ENCODE measurements at regions not wholly inside any gene's neighbourhood (a gene's known extent, or its start where the extent isn't known, plus 50 kb on each side); places are given as distances from the start of the nearest gene placed in this dataset.

DNA sequence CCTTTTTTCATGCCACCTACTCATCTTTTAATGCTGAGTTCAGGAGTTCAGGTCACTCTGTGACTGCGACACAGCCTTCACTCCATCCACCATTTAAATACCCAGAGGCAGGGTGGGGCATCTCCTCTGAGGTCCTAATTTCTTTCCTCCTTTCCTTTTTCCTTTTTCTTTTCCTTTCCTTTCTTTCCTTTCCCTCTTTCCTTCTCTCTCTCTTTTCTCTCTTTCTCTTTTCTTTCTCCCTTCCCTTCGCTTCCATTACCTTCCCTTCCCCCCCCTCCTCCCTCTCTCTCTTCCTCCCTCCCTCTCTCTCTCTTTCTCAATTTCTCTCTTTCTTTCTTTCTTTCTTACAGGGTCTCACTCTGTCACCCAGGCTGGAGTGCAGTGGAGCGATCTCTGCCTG lies 145.9 kb upstream of the SVIL start:
- TF ChIP-seq POLR2A (IDR thresholded peaks at IDR 0.05), result no peak
- TF ChIP-seq EP300 (IDR thresholded peaks at IDR 0.05), result no peak
- TF ChIP-seq, protein P1, sequence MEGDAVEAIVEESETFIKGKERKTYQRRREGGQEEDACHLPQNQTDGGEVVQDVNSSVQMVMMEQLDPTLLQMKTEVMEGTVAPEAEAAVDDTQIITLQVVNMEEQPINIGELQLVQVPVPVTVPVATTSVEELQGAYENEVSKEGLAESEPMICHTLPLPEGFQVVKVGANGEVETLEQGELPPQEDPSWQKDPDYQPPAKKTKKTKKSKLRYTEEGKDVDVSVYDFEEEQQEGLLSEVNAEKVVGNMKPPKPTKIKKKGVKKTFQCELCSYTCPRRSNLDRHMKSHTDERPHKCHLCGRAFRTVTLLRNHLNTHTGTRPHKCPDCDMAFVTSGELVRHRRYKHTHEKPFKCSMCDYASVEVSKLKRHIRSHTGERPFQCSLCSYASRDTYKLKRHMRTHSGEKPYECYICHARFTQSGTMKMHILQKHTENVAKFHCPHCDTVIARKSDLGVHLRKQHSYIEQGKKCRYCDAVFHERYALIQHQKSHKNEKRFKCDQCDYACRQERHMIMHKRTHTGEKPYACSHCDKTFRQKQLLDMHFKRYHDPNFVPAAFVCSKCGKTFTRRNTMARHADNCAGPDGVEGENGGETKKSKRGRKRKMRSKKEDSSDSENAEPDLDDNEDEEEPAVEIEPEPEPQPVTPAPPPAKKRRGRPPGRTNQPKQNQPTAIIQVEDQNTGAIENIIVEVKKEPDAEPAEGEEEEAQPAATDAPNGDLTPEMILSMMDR (IDR thresholded peaks at IDR 0.05), result no peak
- TF ChIP-seq POLR2AphosphoS5 (IDR thresholded peaks at IDR 0.05), result no peak
- no peaks in the 10 kb centered on the region for H3K36me3 ChIP-seq
- no peaks in the 10 kb centered on the region for H3K27me3 ChIP-seq
- H3K9me3 ChIP-seq, result no peaks in the 10 kb centered on the region
- DNase-seq (no peak), ATAC-seq (ENCODE audit: low FRiP score in 2 of 2) (no peak)
- no peak overlapping the region for H3K27ac ChIP-seq
- peaks cover 11 to 28% (median 16%) of the 10 kb centered on the region in 4 donors for H3K4me1 ChIP-seq
- H3K4me3 ChIP-seq, result no peak overlapping the region
- 76 to 92% methylated on average over 3 of the region's 3 CpGs for WGBS, 2 donors

DNA sequence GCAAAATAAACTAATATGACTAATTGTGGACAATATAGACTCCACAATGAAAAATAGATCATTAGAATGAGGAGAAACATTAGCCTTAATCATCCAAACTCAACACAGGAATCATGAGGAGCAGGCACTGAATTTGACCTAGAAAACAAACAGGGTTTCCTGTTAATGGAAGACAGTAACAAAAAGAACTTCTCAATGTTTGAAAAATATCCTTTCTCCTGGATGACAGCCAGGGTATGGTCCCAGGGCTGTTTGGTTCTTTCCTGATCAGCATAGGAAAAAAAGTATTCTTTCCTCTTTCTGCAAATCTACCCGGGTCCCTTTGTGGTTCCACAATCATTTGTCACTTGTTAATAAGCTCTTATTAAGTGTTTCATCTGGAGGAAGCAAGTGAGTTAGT lies 145.3 kb upstream of the SVIL start:
- peaks cover 11 to 25% (median 16%) of the 10 kb centered on the region in 4 donors for H3K4me1 ChIP-seq
- no peak overlapping the region for H3K27ac ChIP-seq
- no peaks in the 10 kb centered on the region for H3K27me3 ChIP-seq
- H3K36me3 ChIP-seq, result no peaks in the 10 kb centered on the region
- TF ChIP-seq POLR2A (IDR thresholded peaks at IDR 0.05) (no peak), POLR2AphosphoS5 (IDR thresholded peaks at IDR 0.05) (no peak)
- TF ChIP-seq, protein P1 (IDR thresholded peaks at IDR 0.05), result no peak
- H3K4me3 ChIP-seq, result no peak overlapping the region
- H3K9me3 ChIP-seq, result no peaks in the 10 kb centered on the region
- ATAC-seq (ENCODE audit: low FRiP score in 2 of 2) (no peak), DNase-seq (no peak)
- 13 to 25% methylated on average over 1 of the region's 1 CpG for WGBS, 2 donors

DNA sequence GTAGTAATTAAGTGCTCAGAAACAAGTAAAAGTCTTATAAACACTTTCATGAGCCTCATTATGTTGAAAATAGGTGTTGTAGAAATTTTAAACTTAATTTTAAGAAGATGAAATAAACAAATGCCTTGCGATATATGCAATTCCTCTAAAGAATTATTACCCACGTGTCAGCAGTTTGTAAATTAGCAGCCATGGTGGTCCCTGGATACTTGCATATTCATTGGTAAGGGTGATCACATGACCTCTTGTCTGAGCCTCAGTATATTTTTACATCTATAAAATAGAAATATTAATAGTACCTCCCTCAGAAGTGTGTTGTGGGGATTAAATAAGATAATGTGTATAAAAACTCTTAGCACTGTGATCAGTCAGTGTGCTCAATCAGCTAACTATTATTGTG lies 141.5 kb upstream of the SVIL start:
- no peak overlapping the region for H3K4me3 ChIP-seq
- no peak overlapping the region for H3K27ac ChIP-seq
- WGBS, 2 donors, result 83 to 88% methylated on average over 2 of the region's 2 CpGs
- no peaks in the 10 kb centered on the region for H3K27me3 ChIP-seq
- TF ChIP-seq POLR2AphosphoS5 (IDR thresholded peaks at IDR 0.05), result no peak
- TF ChIP-seq, protein P1 (IDR thresholded peaks at IDR 0.05), result no peak
- no peak for TF ChIP-seq POLR2A (IDR thresholded peaks at IDR 0.05)
- no peak for TF ChIP-seq EP300 (IDR thresholded peaks at IDR 0.05)
- no peaks in the 10 kb centered on the region for H3K36me3 ChIP-seq
- H3K9me3 ChIP-seq, result no peaks in the 10 kb centered on the region
- no peak for DNase-seq
- H3K4me1 ChIP-seq, result peaks cover 0 to 4% (median 2%) of the 10 kb centered on the region in 4 donors
- ATAC-seq (ENCODE audit: low FRiP score in 2 of 2), result no peak

DNA sequence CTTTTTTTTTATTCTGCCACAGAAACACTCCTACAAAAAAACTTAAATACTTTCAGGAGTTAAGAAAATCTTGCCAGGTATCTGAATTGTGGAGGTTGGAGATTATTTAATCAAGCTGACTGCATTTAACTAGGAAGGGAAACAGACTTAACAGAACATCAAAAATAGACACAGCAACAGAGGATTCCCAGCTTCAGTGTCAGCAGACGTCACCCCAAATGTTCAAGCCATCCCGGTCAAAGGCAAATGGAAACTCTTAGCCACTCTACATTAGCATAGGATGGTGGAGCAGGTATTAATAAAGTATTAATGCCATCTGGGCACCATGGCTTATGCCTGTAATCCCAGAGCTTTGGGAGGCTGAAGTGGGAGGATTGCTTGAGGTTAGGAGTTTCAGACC lies 139.7 kb upstream of the SVIL start:
- no peak for DNase-seq
- Histone ChIP-seq H3K4me3 (no peak overlapping the region), H3K4me1 (no peaks in the 10 kb centered on the region), H3K27ac (no peak overlapping the region), H3K27me3 (no peaks in the 10 kb centered on the region), H3K36me3 (no peaks in the 10 kb centered on the region), H3K9me3 (no peaks in the 10 kb centered on the region)
- no peak for TF ChIP-seq POLR2AphosphoS5 (IDR thresholded peaks at IDR 0.05)
- TF ChIP-seq EP300 (IDR thresholded peaks at IDR 0.05), result no peak
- TF ChIP-seq, protein P1 (IDR thresholded peaks at IDR 0.05), result no peak
- TF ChIP-seq POLR2A (IDR thresholded peaks at IDR 0.05), result no peak
- 95 to 100% methylated on average over 2 of the region's 2 CpGs for WGBS, 2 donors
- ATAC-seq (ENCODE audit: low FRiP score in 2 of 2), result no peak

DNA sequence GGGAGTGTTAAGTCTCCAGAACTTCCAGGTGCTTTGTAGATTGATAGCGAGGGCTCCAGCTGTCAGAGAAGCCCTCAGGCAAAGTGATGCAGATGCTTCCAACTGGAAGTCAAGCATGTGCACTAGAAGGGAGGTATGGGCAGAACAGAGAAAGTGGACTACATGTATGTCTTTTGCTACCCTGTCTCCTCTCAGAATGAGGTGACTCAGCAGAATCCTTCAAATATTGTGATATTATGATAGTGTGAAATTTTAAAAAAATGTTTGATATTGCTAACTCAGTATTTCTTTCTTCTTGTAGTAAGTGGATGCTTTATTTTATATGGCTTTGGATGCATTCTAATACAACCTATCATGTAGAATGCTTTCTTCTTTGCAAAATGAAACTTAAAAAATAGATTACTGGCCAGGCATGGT lies 138.9 kb upstream of the SVIL start:
- TF ChIP-seq, protein P1 (IDR thresholded peaks at IDR 0.05), result no peak
- TF ChIP-seq POLR2A (IDR thresholded peaks at IDR 0.05) (no peak), POLR2AphosphoS5 (IDR thresholded peaks at IDR 0.05) (no peak), EP300 (IDR thresholded peaks at IDR 0.05) (no peak)
- no peaks in the 10 kb centered on the region for H3K36me3 ChIP-seq
- DNase-seq (no peak), ATAC-seq (ENCODE audit: low FRiP score in 2 of 2) (no peak)
- H3K27ac ChIP-seq, result no peak overlapping the region
- no peak overlapping the region for H3K4me3 ChIP-seq
- H3K27me3 ChIP-seq, result no peaks in the 10 kb centered on the region
- WGBS, 2 donors, result 100% methylated on average over 1 of the region's 1 CpG
- no peaks in the 10 kb centered on the region for H3K4me1 ChIP-seq
- no peaks in the 10 kb centered on the region for H3K9me3 ChIP-seq
